Mesenchymal stem cell (in vitro differentiated cells and primary cell): ENCODE measurements at regions not wholly inside any gene's neighbourhood (a gene's known extent, or its start where the extent isn't known, plus 50 kb on each side); places are given as distances from the start of the nearest gene placed in this dataset.

Experiments
- DNase-seq: peaks from one replicate; pipeline ENCODE4 v3.0.0-alpha.2; 2013
- H2AFZ ChIP-seq: one replicate; pipeline ENCODE4 v1.6.1; 2013; ENCODE audit warnings: low read depth, mild to moderate bottlenecking, control low read depth, inconsistent platforms, low read length, moderate library complexity
- H2AK5ac ChIP-seq: 2 replicates; pipeline ENCODE4 v1.6.1; 2013; ENCODE audit warnings: low read length, moderate library complexity, mild to moderate bottlenecking, inconsistent platforms; ENCODE audit not compliant: severe bottlenecking
- H2BK120ac ChIP-seq: one replicate; pipeline ENCODE4 v1.6.1; 2013; ENCODE audit warnings: low read depth, mild to moderate bottlenecking, inconsistent platforms, low read length, moderate library complexity
- H2BK12ac ChIP-seq, 2 experiments: one replicate each; pipeline ENCODE4 v1.6.1; 2013; ENCODE audit warnings: inconsistent platforms in 2 of 2, low read length in 2 of 2, mild to moderate bottlenecking in 2 of 2, moderate library complexity in 2 of 2, control low read depth in 1 of 2
- H2BK15ac ChIP-seq: one replicate; pipeline ENCODE4 v1.6.1; 2013; ENCODE audit warnings: mild to moderate bottlenecking, low read depth, inconsistent platforms; ENCODE audit not compliant: poor library complexity, severe bottlenecking
- H2BK5ac ChIP-seq: 2 replicates; pipeline ENCODE4 v1.6.1; 2013; ENCODE audit warnings: low read depth, mild to moderate bottlenecking, low read length, control low read depth, inconsistent platforms; ENCODE audit not compliant: poor library complexity, severe bottlenecking
- H3K14ac ChIP-seq, 2 experiments: one replicate each; pipeline ENCODE4 v1.6.1; 2013; ENCODE audit warnings: inconsistent platforms in 2 of 2, low read length in 2 of 2, control low read depth in 1 of 2, mild to moderate bottlenecking in 1 of 2, moderate library complexity in 1 of 2
- H3K18ac ChIP-seq, 2 experiments: one replicate each; pipeline ENCODE4 v1.6.1; 2013; ENCODE audit warnings: inconsistent platforms in 2 of 2, low read length in 2 of 2, control low read depth in 1 of 2, low read depth in 1 of 2, mild to moderate bottlenecking in 1 of 2
- H3K23ac ChIP-seq, 2 experiments: one replicate each; pipeline ENCODE4 v1.6.1; 2013; ENCODE audit warnings: inconsistent platforms in 2 of 2, low read length in 2 of 2, mild to moderate bottlenecking in 2 of 2, moderate library complexity in 2 of 2, control low read depth in 1 of 2
- H3K27ac ChIP-seq: 2 replicates; pipeline ENCODE4 v1.5.1; 2013; ENCODE audit warnings: mild to moderate bottlenecking, moderate library complexity, low read length, control low read depth, inconsistent platforms; ENCODE audit not compliant: poor library complexity, severe bottlenecking
- H3K27me3 ChIP-seq, 2 experiments: 2 replicates each; pipeline versions ENCODE4 v1.6.1 to v1.7.0; 2013; ENCODE audit warnings: low read length in 2 of 2, mild to moderate bottlenecking in 2 of 2, moderate library complexity in 2 of 2, control low read depth in 1 of 2, inconsistent platforms in 1 of 2; ENCODE audit not compliant: control insufficient read depth in 1 of 2, insufficient read depth in 1 of 2
- H3K36me3 ChIP-seq, 2 experiments: 2 replicates each; pipeline versions ENCODE4 v1.6.1 to v1.7.0; 2013; ENCODE audit warnings: low read length in 2 of 2, control low read depth in 1 of 2, inconsistent platforms in 1 of 2, low read depth in 1 of 2, mild to moderate bottlenecking in 1 of 2; ENCODE audit not compliant: insufficient read depth in 2 of 2, control insufficient read depth in 1 of 2
- H3K4ac ChIP-seq, 2 experiments: one replicate each; pipeline ENCODE4 v1.6.1; 2013; ENCODE audit warnings: inconsistent platforms in 2 of 2, low read length in 2 of 2, mild to moderate bottlenecking in 2 of 2, moderate library complexity in 2 of 2, control low read depth in 1 of 2, low read depth in 1 of 2
- H3K4me1 ChIP-seq: 2 replicates; pipeline ENCODE4 v1.6.1; 2013; ENCODE audit warnings: low read depth, low read length, control low read depth; ENCODE audit not compliant: control insufficient read depth, insufficient read depth
- H3K4me2 ChIP-seq: 2 replicates; pipeline ENCODE4 v1.6.1; 2013; ENCODE audit warnings: low read length, mild to moderate bottlenecking, inconsistent platforms; ENCODE audit not compliant: poor library complexity, severe bottlenecking
- H3K4me3 ChIP-seq, 2 experiments: 2 replicates each; pipeline versions ENCODE4 v1.5.1 to v1.7.0; 2013; ENCODE audit warnings: low read length in 2 of 2, mild to moderate bottlenecking in 2 of 2, control low read depth in 1 of 2, low read depth in 1 of 2; ENCODE audit not compliant: insufficient read depth in 1 of 2
- H3K79me1 ChIP-seq: replicated peaks from 2 replicates; pipeline ENCODE4 v1.6.1; 2013; ENCODE audit warnings: mild to moderate bottlenecking, control low read depth, low read length, inconsistent platforms; ENCODE audit not compliant: poor library complexity, severe bottlenecking
- H3K9ac ChIP-seq: 2 replicates; pipeline ENCODE4 v1.7.0; 2013; ENCODE audit warnings: mild to moderate bottlenecking, low read length, moderate library complexity
- H3K9me3 ChIP-seq: 2 replicates; pipeline ENCODE4 v1.7.0; 2013; ENCODE audit warnings: mild to moderate bottlenecking, low read length; ENCODE audit not compliant: control insufficient read depth
- H4K8ac ChIP-seq: one replicate; pipeline ENCODE4 v1.6.1; 2013; ENCODE audit warnings: inconsistent platforms, mild to moderate bottlenecking, low read length, moderate library complexity
- H4K91ac ChIP-seq: one replicate; pipeline ENCODE4 v1.6.1; 2013; ENCODE audit warnings: mild to moderate bottlenecking, low read length, inconsistent platforms
- WGBS: methylation state at CpG from one replicate; pipeline ENCODE4 v1.1.7; 2013; ENCODE audit warnings: mixed read lengths; 5-methylcytosine and 5-hydroxymethylcytosine counted together

DNA sequence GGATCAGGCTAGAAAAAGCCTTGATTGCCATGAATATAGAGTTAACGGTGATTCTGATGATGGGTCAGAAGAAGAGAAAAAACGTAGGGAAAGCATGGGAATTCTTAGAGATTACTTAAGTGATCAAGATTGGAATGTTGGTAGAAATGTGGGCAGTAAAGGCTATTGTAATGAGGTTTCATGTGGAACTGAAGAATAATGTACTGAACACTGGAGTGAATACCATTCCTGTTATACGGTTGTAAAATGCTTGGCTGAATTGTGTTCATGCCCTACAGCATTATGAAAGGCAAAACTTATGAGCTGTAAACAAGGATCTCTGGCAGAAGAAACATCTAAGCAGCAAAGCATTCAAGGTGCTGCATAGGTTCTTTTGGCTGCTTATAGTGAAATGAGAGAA lies 414.1 kb upstream of the CBLB start:
- H3K4me1 ChIP-seq: no peaks in the 10 kb centered on the region
- DNase-seq: no peak
- H3K9ac ChIP-seq: no peak overlapping the region
- no peak overlapping the region for H3K14ac ChIP-seq
- H3K27ac ChIP-seq: no peak overlapping the region
- H2AFZ ChIP-seq: no peak overlapping the region
- no peak overlapping the region for H3K4me2 ChIP-seq
- H2BK12ac ChIP-seq: no peak overlapping the region
- H3K18ac ChIP-seq: no peak overlapping the region
- no peak overlapping the region for H2BK15ac ChIP-seq
- H3K23ac ChIP-seq: no peak overlapping the region
- no peak overlapping the region for H4K8ac ChIP-seq
- H3K4ac ChIP-seq: no peak overlapping the region
- H3K9me3 ChIP-seq: peaks cover 3% of the 10 kb centered on the region
- H4K91ac ChIP-seq: no peak overlapping the region
- no peaks in the 10 kb centered on the region for H3K27me3 ChIP-seq
- WGBS: 91% methylated on average over 3 of the region's 3 CpGs
- no peak overlapping the region for H2BK5ac ChIP-seq
- H3K36me3 ChIP-seq: no peaks in the 10 kb centered on the region
- no peak overlapping the region for H2BK120ac ChIP-seq
- H3K79me1 ChIP-seq: no peaks in the 10 kb centered on the region
- H2AK5ac ChIP-seq: no peak overlapping the region
- H3K4me3 ChIP-seq: no peak overlapping the region

DNA sequence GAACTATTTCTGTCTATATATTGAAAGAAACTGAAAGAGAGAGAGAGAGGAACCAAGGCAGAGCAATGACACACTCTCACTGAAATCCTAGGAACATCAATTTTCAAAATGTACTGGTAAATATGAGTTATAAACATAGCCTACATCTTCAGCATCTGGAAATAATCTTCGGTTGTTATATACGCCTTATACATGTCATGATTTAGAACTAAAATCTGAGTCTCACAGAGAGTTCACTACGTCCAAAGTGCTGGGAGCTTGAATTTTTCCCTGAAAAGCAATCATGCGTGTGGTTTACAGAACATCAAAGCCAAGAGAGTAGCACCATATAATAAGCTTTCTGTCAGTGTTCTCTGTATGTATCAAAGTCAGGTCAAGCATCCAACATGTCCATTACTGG lies 420.0 kb upstream of the CBLB start:
- Histone ChIP-seq H3K4ac (no peak overlapping the region), H4K8ac (no peak overlapping the region), H3K23ac (no peak overlapping the region), H2AFZ (no peak overlapping the region), H2BK5ac (no peak overlapping the region), H3K4me1 (peaks cover 1% of the 10 kb centered on the region), H4K91ac (no peak overlapping the region), H2BK15ac (no peak overlapping the region), H3K36me3 (no peaks in the 10 kb centered on the region), H3K27ac (no peak overlapping the region), H2BK120ac (no peak overlapping the region), H3K9me3 (peaks cover 3% of the 10 kb centered on the region), H3K4me2 (no peak overlapping the region), H3K14ac (no peak overlapping the region), H3K79me1 (no peaks in the 10 kb centered on the region), H3K9ac (no peak overlapping the region), H2AK5ac (no peak overlapping the region), H3K27me3 (no peaks in the 10 kb centered on the region), H3K18ac (no peak overlapping the region), H3K4me3 (no peak overlapping the region), H2BK12ac (no peak overlapping the region)
- 97% methylated on average over 4 of the region's 4 CpGs for WGBS
- no peak for DNase-seq

DNA sequence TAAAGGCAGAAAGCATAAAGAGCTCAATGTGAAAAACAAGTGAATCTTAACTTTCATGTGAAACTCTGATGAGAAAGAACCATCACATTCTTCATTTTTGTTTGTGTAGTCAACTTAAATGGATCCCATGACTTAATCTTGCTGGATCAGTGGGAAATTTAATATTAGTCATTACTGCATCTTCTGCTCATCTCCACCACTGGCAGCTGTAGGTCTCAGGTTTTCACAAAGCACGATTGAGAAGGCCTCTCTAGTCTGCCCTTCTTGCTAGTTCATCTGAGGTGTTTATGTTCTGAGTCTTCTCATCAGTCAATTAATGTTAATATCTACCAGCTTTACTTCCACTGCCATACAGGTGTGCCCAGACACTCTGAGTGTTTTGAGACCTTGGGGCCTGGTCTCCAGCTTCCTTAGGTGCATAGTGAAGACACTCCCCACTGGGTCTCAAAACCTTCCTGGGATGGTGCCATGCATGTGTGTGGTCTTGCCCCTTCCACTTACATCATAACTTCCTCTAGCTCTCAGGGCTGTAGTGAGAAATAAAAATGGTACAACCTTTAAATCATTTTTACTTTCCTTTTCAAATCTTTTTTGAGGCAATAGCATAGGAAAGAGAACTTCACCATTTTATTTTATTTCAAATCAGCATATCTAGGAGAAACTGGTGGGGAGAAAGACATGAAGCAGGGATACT lies 421.6 kb upstream of the CBLB start:
- DNase-seq: no peak

DNA sequence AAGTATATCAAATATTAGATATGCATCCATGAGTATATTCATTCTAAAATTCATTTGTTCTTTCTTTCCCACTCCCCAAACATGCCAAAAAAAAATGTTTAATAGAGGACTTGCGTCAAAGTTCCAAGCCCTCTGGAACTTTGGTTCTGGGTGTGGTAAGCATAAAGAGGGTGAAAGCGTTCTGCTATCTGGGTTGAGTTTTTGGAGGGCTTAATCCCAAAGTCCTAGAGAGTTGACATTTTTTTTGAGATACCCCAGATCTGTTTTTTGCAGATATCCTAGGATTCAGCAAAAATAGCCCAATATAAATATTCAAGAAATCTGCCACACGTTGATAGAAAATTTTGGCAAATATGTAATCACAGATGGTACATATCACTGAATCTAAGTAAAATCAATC lies 424.3 kb upstream of the CBLB start:
- H3K27me3 ChIP-seq: no peaks in the 10 kb centered on the region
- 100% methylated on average over 2 of the region's 3 CpGs for WGBS
- H3K4me2 ChIP-seq: no peak overlapping the region
- H3K14ac ChIP-seq: no peak overlapping the region
- H3K23ac ChIP-seq: no peak overlapping the region
- H3K9me3 ChIP-seq: no peaks in the 10 kb centered on the region
- H3K27ac ChIP-seq: no peak overlapping the region
- no peak overlapping the region for H3K4me3 ChIP-seq
- no peak overlapping the region for H2BK5ac ChIP-seq
- no peak for DNase-seq
- H3K4me1 ChIP-seq: peaks cover 1% of the 10 kb centered on the region
- no peaks in the 10 kb centered on the region for H3K36me3 ChIP-seq
- no peak overlapping the region for H3K9ac ChIP-seq
- H2BK120ac ChIP-seq: no peak overlapping the region
- H3K4ac ChIP-seq: no peak overlapping the region
- H2BK12ac ChIP-seq: no peak overlapping the region
- H2AK5ac ChIP-seq: no peak overlapping the region
- H4K91ac ChIP-seq: no peak overlapping the region
- no peak overlapping the region for H2BK15ac ChIP-seq
- H3K18ac ChIP-seq: no peak overlapping the region
- no peak overlapping the region for H2AFZ ChIP-seq
- no peak overlapping the region for H4K8ac ChIP-seq
- no peaks in the 10 kb centered on the region for H3K79me1 ChIP-seq

More for the DNA sequence above, 421.6 kb upstream of the CBLB start:
- H3K9me3 ChIP-seq: peaks cover 3% of the 10 kb centered on the region
- no peak overlapping the region for H2BK15ac ChIP-seq
- H3K23ac ChIP-seq: no peak overlapping the region
- H4K91ac ChIP-seq: no peak overlapping the region
- H3K9ac ChIP-seq: no peak overlapping the region
- no peak overlapping the region for H2AFZ ChIP-seq
- no peak overlapping the region for H4K8ac ChIP-seq
- no peaks in the 10 kb centered on the region for H3K36me3 ChIP-seq
- H3K14ac ChIP-seq: no peak overlapping the region
- H2BK12ac ChIP-seq: no peak overlapping the region
- H3K4ac ChIP-seq: no peak overlapping the region
- peaks cover 1% of the 10 kb centered on the region for H3K4me1 ChIP-seq
- H3K79me1 ChIP-seq: no peaks in the 10 kb centered on the region
- H3K4me3 ChIP-seq: no peak overlapping the region
- 100% methylated on average over 1 of the region's 1 CpG for WGBS
- no peak overlapping the region for H3K4me2 ChIP-seq
- no peak overlapping the region for H2BK5ac ChIP-seq
- no peak overlapping the region for H3K27ac ChIP-seq
- no peaks in the 10 kb centered on the region for H3K27me3 ChIP-seq
- H2AK5ac ChIP-seq: no peak overlapping the region
- no peak overlapping the region for H3K18ac ChIP-seq
- no peak overlapping the region for H2BK120ac ChIP-seq
